ENCODE measurements at regions not wholly inside any gene's neighbourhood (a gene's known extent, or its start where the extent isn't known, plus 50 kb on each side); places are given as distances from the start of the nearest gene placed in this dataset.
A peak's percentile ranks its signal among the peaks of the same experiment; 100 is the strongest.
"Not testable (repeated sequence)": the region's sequence is repeated elsewhere in the genome, so short reads cannot be mapped to it uniquely, and the experiment has no call there.

- no peak for DNase-seq (ENCODE audit: low read depth in 1 of 2, low spot score in 1 of 2)
- Histone ChIP-seq H3K27ac (no peak overlapping the region), H3K27me3 (no peaks in the 10 kb centered on the region), H3K4me3 (no peak overlapping the region), H3K9me3 (ENCODE audit: low read depth) (no peaks in the 10 kb centered on the region), H3K36me3 (no peaks in the 10 kb centered on the region), H3K4me1 (ENCODE audit: low read depth) (no peaks in the 10 kb centered on the region)
- TF ChIP-seq CTCF (IDR thresholded peaks at IDR 0.05; ENCODE audit: low read depth, low read length): no peak
Observed at GRCh38 chr22:33130473-33130872, 72.3 kb upstream of the SYN3 start.

DNA sequence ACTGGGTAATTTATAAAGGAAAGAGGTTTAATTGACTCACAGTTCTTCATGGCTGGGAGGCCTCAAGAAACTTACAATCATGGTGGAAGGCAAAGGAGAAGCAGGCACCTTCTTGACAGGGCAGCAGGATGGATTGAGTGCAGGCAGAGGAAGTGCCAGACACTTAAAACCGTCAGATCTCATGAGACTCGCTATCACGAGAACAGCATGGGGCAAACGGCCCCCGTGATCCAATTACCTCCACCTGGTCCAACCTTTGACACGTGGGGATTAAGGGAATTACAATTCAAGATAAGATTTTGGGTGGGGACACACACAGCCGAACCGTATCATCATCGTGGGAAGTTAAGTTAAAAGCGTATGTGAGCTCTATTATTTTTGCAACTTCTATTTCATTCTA is 71.4 kb upstream of the SYN3 start:
- no peak for TF ChIP-seq CTCF (IDR thresholded peaks at IDR 0.05; ENCODE audit: low read depth, low read length)
- no peak for DNase-seq (ENCODE audit: low read depth in 1 of 2, low spot score in 1 of 2)
- no peaks in the 10 kb centered on the region for H3K9me3 ChIP-seq (ENCODE audit: low read depth)
- no peaks in the 10 kb centered on the region for H3K27me3 ChIP-seq
- no peak overlapping the region for H3K27ac ChIP-seq
- no peak overlapping the region for H3K4me3 ChIP-seq
- no peaks in the 10 kb centered on the region for H3K36me3 ChIP-seq
- no peaks in the 10 kb centered on the region for H3K4me1 ChIP-seq (ENCODE audit: low read depth)

DNA sequence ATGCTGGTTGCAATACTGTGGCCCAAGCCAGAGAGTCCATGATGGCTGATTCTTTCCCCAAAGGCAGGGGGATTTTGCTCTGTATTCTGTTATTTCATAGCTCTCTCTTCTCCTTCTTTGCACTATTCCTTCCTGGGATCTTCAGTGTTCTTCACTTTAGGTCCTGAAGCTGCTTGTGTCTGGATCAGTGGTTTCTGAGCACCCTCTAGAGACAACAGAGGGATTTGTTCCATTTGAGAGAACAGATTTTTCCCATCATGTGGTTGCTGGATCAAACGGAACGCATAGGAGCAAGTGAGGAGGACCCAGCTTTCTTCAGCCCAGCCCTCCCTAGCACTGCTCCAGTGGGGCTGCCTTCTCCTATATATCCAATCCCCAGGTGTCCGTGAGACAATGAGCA is 68.7 kb upstream of the SYN3 start:
- no peaks in the 10 kb centered on the region for H3K9me3 ChIP-seq (ENCODE audit: low read depth)
- H3K36me3 ChIP-seq: no peaks in the 10 kb centered on the region
- no peak overlapping the region for H3K4me3 ChIP-seq
- H3K27ac ChIP-seq: no peak overlapping the region
- no peak for TF ChIP-seq CTCF (IDR thresholded peaks at IDR 0.05; ENCODE audit: low read depth, low read length)
- peak in 1 of 2 donors; percentile 49 for DNase-seq (ENCODE audit: low read depth in 1 of 2, low spot score in 1 of 2)
- no peaks in the 10 kb centered on the region for H3K27me3 ChIP-seq
- H3K4me1 ChIP-seq (ENCODE audit: low read depth): no peaks in the 10 kb centered on the region

GRCh38 chr22:33124471-33124870 is 66.3 kb upstream of the SYN3 start:
- no peak for TF ChIP-seq CTCF (IDR thresholded peaks at IDR 0.05; ENCODE audit: low read depth, low read length)
- Histone ChIP-seq H3K9me3 (ENCODE audit: low read depth) (no peaks in the 10 kb centered on the region), H3K36me3 (no peaks in the 10 kb centered on the region), H3K4me3 (no peak overlapping the region), H3K27me3 (no peaks in the 10 kb centered on the region), H3K27ac (no peak overlapping the region), H3K4me1 (ENCODE audit: low read depth) (no peaks in the 10 kb centered on the region)
- DNase-seq (ENCODE audit: low read depth in 1 of 2, low spot score in 1 of 2): no peak

- not testable (repeated sequence) for H3K9me3 ChIP-seq (ENCODE audit: low read depth); H3K4me1 ChIP-seq (ENCODE audit: low read depth); H3K27me3 ChIP-seq; H3K27ac ChIP-seq; H3K4me3 ChIP-seq; H3K36me3 ChIP-seq
- DNase-seq (ENCODE audit: low read depth in 1 of 2, low spot score in 1 of 2): peak in 1 of 2 donors; percentile 28
Observed at GRCh38 chr22:33122439-33122838, 64.3 kb upstream of the SYN3 start.

- Histone ChIP-seq H3K9me3 (ENCODE audit: low read depth) (no peaks in the 10 kb centered on the region), H3K27ac (no peak overlapping the region), H3K27me3 (no peaks in the 10 kb centered on the region), H3K4me3 (no peak overlapping the region), H3K4me1 (ENCODE audit: low read depth) (no peaks in the 10 kb centered on the region), H3K36me3 (no peaks in the 10 kb centered on the region)
- no peak for DNase-seq (ENCODE audit: low read depth in 1 of 2, low spot score in 1 of 2)
- TF ChIP-seq CTCF (IDR thresholded peaks at IDR 0.05; ENCODE audit: low read depth, low read length): no peak
Observed at GRCh38 chr22:33119044-33119443, 60.9 kb upstream of the SYN3 start.

Data from cardiac muscle cell (in vitro differentiated cells and primary cell).